SU-DHL-6 (cell line): ENCODE measurements at regions not wholly inside any gene's neighbourhood (a gene's known extent, or its start where the extent isn't known, plus 50 kb on each side); places are given as distances from the start of the nearest gene placed in this dataset.

ENCODE experiments used
- H2AFZ ChIP-seq: fragments of 200-600 bp; sonication (generic); 2 replicates; pipeline ENCODE4 v1.6.1; 2014; ENCODE audit warnings: low read depth, mild to moderate bottlenecking, moderate library complexity, mixed read lengths, antibody characterized with exemption, low read length; ENCODE audit not compliant: severe bottlenecking
- H3F3A ChIP-seq: fragments of 200-600 bp; shearing (Covaris generic); 2 replicates; pipeline ENCODE4 v1.6.0; 2016; ENCODE audit warnings: antibody characterized with exemption, mild to moderate bottlenecking; ENCODE audit not compliant: insufficient read depth
- H3K27ac ChIP-seq: fragments of 200-600 bp; sonication (generic); 2 replicates; pipeline ENCODE4 v1.5.1; 2016; ENCODE audit warnings: low read depth, mild to moderate bottlenecking, low read length, moderate library complexity, mixed read lengths
- H3K27me3 ChIP-seq: fragments of 200-600 bp; sonication (generic), shearing (Covaris generic); 2 replicates; pipeline ENCODE4 v1.6.0; 2014; ENCODE audit warnings: mild to moderate bottlenecking, low read length
- H3K36me3 ChIP-seq: fragments of 200-600 bp; sonication (generic); 2 replicates; pipeline ENCODE4 v1.6.1; 2014; ENCODE audit warnings: mild to moderate bottlenecking, low read length, mixed read lengths
- H3K4me2 ChIP-seq: fragments of 300-600, 200-600 bp; shearing (Covaris generic), sonication (generic); 2 replicates; pipeline ENCODE4 v1.6.0; 2014; ENCODE audit warnings: low read length, low read depth, mild to moderate bottlenecking; ENCODE audit not compliant: poor library complexity, severe bottlenecking
- H3K4me3 ChIP-seq: fragments of 200-600 bp; sonication (generic); 2 replicates; pipeline ENCODE4 v1.5.1; 2014; ENCODE audit warnings: antibody characterized with exemption, low read length, mild to moderate bottlenecking, mixed read lengths; ENCODE audit not compliant: insufficient read depth, poor library complexity, severe bottlenecking
- H3K79me2 ChIP-seq: fragments of 200-600 bp; sonication (generic); 2 replicates; pipeline ENCODE4 v1.6.1; 2014; ENCODE audit warnings: mild to moderate bottlenecking, low read length, moderate library complexity; ENCODE audit not compliant: insufficient read depth
- H3K9ac ChIP-seq: fragments of 200-600 bp; sonication (generic); 2 replicates; pipeline ENCODE4 v1.7.0; 2014; ENCODE audit warnings: mild to moderate bottlenecking, low read length
- H3K9me2 ChIP-seq: fragments of 200-600 bp; sonication (generic); replicated peaks from 2 replicates; pipeline ENCODE4 v1.6.1; 2014; ENCODE audit warnings: low read length; ENCODE audit not compliant: insufficient read depth
- H3K9me3 ChIP-seq: fragments of 200-600 bp; sonication (generic); 2 replicates; pipeline ENCODE4 v1.6.1; 2014; ENCODE audit warnings: low read length, mixed read lengths; ENCODE audit not compliant: insufficient read depth
- H4K20me1 ChIP-seq: fragments of 200-600 bp; sonication (generic); 2 replicates; pipeline ENCODE4 v1.6.1; 2014; ENCODE audit warnings: low read depth, mild to moderate bottlenecking, antibody characterized with exemption, low read length, moderate library complexity, mixed read lengths
- CTCF ChIP-seq: fragments of 200-600 bp; sonication (generic); IDR thresholded peaks from one replicate; pipeline ENCODE4 v1.5.1; 2017; ENCODE audit warnings: antibody characterized with exemption, mild to moderate bottlenecking, low read length, moderate library complexity; ENCODE audit not compliant: insufficient read depth, poor library complexity, severe bottlenecking
- EZH2phosphoT487 ChIP-seq: fragments of 200-600 bp; sonication (generic), shearing (Covaris generic); conservative IDR thresholded peaks from 2 replicates; pipeline ENCODE4 v1.6.1; 2018; ENCODE audit warnings: mild to moderate bottlenecking, antibody characterized with exemption, low read length, moderate library complexity, mixed read lengths

GRCh38 chr10:26946102-26946811 lies 85.5 kb upstream of the ABI1 start:
- Histone ChIP-seq H3K4me2 (no peak overlapping the region), H3K9me3 (no peaks in the 10 kb centered on the region), H3K27me3 (no peaks in the 10 kb centered on the region), H4K20me1 (no peaks in the 10 kb centered on the region), H3K27ac (no peak overlapping the region), H3K9me2 (no peaks in the 10 kb centered on the region), H3K9ac (no peak overlapping the region), H2AFZ (no peak overlapping the region), H3K36me3 (no peaks in the 10 kb centered on the region), H3F3A (no peaks in the 10 kb centered on the region), H3K4me3 (no peak overlapping the region), H3K79me2 (no peaks in the 10 kb centered on the region)
- no peak for TF ChIP-seq CTCF
- no peak for TF ChIP-seq EZH2phosphoT487

DNA sequence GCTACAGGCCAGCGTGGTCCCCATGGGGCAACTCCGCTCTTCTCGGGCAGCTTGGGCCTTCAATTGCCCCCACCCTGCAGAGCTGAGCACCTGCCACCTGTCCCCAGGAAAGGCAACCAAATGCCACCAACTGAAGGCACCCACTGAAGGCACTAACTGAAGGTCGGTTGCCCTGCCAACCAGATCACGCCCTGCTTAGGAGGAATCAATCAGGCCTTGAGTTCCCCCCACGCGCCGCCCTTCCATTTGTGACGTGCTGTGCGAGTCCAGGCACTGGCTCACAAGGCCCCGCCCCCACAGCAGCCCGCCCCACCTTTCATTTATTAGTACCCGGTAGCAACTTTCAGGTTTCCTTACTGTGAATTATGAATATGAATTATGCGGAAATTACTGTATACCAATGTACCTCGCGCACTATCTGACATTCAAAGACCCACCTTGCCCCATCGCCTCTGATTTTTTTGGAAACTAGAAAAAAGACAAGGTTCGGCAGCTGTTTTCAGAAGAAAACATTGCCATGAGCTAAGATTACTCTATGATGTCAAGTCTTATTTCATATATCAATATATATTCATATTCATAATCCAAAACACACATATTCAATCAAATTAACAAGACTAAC lies 83.6 kb upstream of the ABI1 start:
- TF ChIP-seq CTCF (no peak), EZH2phosphoT487 (no peak)
- no peaks in the 10 kb centered on the region for H3F3A ChIP-seq

DNA sequence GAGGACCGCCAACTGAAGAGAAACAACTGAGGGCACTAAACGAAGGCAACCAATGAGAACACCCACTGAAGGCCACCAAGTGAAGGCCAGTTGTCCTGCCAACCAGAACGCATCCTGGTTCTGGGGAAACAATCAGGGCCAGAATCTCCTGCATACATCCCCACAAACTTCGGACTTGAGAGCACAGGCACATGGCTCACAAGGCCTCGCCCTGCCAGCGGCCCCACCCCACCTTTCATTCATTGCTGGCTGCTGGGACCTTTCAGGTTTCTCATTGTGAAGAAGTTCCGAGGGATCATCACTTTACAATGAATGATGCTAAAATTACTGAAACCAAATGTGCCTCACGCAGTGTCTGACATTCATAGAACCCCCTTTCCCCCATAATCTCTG lies 79.2 kb upstream of the ABI1 start:
- H3K36me3 ChIP-seq: no peaks in the 10 kb centered on the region
- H3K27me3 ChIP-seq: no peaks in the 10 kb centered on the region
- no peak overlapping the region for H3K4me3 ChIP-seq
- H4K20me1 ChIP-seq: no peaks in the 10 kb centered on the region
- no peak overlapping the region for H3K9ac ChIP-seq
- H3K79me2 ChIP-seq: no peaks in the 10 kb centered on the region
- H3K27ac ChIP-seq: no peak overlapping the region
- no peaks in the 10 kb centered on the region for H3K9me2 ChIP-seq
- no peaks in the 10 kb centered on the region for H3F3A ChIP-seq
- H3K4me2 ChIP-seq: no peak overlapping the region
- H3K9me3 ChIP-seq: no peaks in the 10 kb centered on the region
- H2AFZ ChIP-seq: no peak overlapping the region
- TF ChIP-seq CTCF (no peak), EZH2phosphoT487 (no peak)

More for the DNA sequence above, 83.6 kb upstream of the ABI1 start:
- Histone ChIP-seq H3K27me3 (no peaks in the 10 kb centered on the region), H3K4me3 (no peak overlapping the region), H3K79me2 (no peaks in the 10 kb centered on the region), H3K4me2 (peak overlapping the region; percentile 25), H3K9ac (no peak overlapping the region), H4K20me1 (no peaks in the 10 kb centered on the region), H3K27ac (no peak overlapping the region), H3K9me2 (no peaks in the 10 kb centered on the region), H2AFZ (no peak overlapping the region), H3K9me3 (no peaks in the 10 kb centered on the region), H3K36me3 (no peaks in the 10 kb centered on the region)
